Activated T-helper 2 cell treated with anti-CD3 and anti-CD28 coated beads, Interferon-gamma antibody, Interleukin-2, Interleukin-4, amounts not matched to agents 10 μg/mL and 5 μg/mL and 100 μg/mL, durations not matched to agents 14 hours and 24 hours and 36 hours (primary cell): ENCODE measurements at regions not wholly inside any gene's neighbourhood (a gene's known extent, or its start where the extent isn't known, plus 50 kb on each side); places are given as distances from the start of the nearest gene placed in this dataset.
"Not testable (repeated sequence)": the region's sequence is repeated elsewhere in the genome, so short reads cannot be mapped to it uniquely, and the experiment has no call there.

Experiments used
- DNase-seq: peaks from one replicate; pipeline ENCODE4 v3.0.0; 2021; ENCODE audit warnings: low spot score
- H3K27ac Mint-ChIP-seq: one replicate; pipeline ENCODE4 v1.8.0; 2021; ENCODE audit warnings: mixed read lengths
- H3K27me3 Mint-ChIP-seq: one replicate; pipeline ENCODE4 v1.8.0; 2021; ENCODE audit warnings: low read depth, mixed read lengths
- H3K36me3 Mint-ChIP-seq: one replicate; pipeline ENCODE4 v1.8.0; 2021; ENCODE audit warnings: low read depth, mixed read lengths
- H3K4me1 Mint-ChIP-seq: one replicate; pipeline ENCODE4 v1.8.0; 2021; ENCODE audit warnings: low read depth, mixed read lengths
- H3K4me3 Mint-ChIP-seq: one replicate; pipeline ENCODE4 v1.8.0; 2021; ENCODE audit warnings: low read depth, mild to moderate bottlenecking, moderate library complexity, mixed read lengths
- H3K9me3 Mint-ChIP-seq: one replicate; pipeline ENCODE4 v1.8.0; 2021; ENCODE audit warnings: mixed read lengths
- intact Hi-C: fragments of 100-400 bp; cut with micrococcal nuclease; formaldehyde crosslinking; loops from one replicate; pipeline ENCODE4 v1.15.1; 2023

DNA sequence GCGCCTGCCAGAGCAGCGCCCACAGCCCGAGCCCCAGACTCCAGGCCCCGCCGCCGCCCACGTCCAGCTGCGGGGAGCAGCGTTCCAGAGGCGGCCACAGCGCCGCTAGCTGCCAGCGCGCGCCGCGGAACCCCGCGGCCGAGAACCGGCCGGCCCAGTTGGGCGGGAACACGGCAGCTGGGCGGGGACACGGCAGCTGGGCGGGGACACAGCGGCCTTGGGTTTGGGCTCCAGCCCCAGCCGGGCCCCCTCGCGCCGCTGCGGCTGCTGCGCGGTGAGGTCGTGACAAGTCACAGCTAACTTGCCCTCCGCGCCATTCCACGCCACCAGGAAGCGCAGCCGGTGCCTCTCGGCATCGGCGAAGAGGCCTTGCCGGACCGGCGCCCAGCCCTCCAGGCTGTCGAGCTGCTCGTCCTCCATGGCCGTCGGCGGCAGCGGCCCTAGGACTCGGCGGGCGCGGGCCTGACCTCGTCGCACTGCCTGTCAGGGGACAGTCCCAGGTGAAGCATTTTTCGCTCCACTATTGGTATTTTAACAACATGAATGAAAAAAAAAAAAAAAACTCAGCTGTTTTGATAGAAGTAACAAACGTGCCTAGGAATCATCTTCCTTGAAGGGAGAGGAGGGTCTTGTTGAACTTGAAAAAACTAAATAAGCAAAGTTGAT, 56.6 kb upstream of the GOLGA8N start:
- intact Hi-C loops, H3K27ac Mint-ChIP-seq, H3K36me3 Mint-ChIP-seq: not testable (repeated sequence)

GRCh38 chr15:32536057-32536493, 57.2 kb upstream of the GOLGA8N start:
- H3K27me3 Mint-ChIP-seq, DNase-seq, H3K9me3 Mint-ChIP-seq, H3K4me3 Mint-ChIP-seq, H3K4me1 Mint-ChIP-seq, H3K36me3 Mint-ChIP-seq, H3K27ac Mint-ChIP-seq, intact Hi-C loops: not testable (repeated sequence)

More for the DNA sequence above, 56.6 kb upstream of the GOLGA8N start:
- peak overlapping the region; percentile 57 for H3K4me3 Mint-ChIP-seq
- DNase-seq = peak; percentile 68
- H3K9me3 Mint-ChIP-seq, H3K27me3 Mint-ChIP-seq, H3K4me1 Mint-ChIP-seq: not testable (repeated sequence)

DNA sequence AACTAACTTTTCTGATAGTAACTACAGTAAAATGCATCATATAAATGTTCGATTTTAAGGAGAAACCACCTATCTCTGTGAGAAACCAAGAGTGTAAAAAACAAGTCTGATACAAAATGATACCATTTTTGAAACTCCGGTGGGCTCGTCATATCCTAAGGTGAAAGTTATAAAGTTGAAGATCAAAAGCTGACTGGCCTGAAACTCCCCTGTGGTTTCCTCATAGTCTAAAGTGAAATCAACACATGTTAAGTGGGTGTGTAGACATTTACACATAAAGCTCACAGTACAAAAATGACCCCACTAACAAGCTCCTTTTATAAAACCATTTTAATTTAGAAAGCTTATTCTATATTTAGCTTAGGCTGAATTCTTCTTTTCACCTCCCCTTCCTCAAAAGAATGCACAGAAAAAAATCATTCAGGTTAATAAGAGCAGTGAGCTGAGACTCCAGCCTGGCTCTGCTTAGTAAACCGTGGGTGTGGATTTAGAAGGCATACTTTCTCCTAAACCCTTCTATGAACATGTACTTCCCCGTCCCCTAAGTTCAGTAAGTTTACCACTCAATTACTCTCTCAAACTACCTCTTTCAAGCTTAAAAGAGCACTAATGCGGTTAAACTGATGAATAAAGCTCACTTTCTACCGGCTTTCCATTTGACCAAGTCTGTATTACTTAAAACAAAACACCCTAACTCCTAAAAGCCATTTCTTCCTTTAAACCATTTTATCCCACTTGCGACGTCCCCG, 57.9 kb upstream of the GOLGA8N start:
- H3K27ac Mint-ChIP-seq, H3K27me3 Mint-ChIP-seq, H3K36me3 Mint-ChIP-seq, H3K4me1 Mint-ChIP-seq, intact Hi-C loops, H3K9me3 Mint-ChIP-seq, DNase-seq, H3K4me3 Mint-ChIP-seq: not testable (repeated sequence)

DNA sequence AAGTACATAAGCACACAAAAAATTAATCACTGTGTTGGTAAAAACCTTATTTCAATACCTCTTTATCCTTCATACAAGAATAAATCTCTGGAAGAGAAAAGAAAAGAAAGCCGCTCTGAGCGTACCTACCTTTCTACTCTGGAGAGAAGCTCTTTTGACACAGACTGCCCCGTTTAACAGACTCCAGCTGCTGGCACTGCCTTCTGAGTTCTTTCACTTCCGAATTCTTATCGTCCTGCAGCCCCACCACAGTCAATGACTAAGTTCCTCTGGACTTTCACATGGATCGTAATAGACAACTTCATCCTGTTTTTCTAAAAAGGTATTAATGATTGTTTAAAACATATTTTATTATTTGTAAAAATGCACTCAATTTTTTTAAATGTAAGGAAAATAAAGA, 67.5 kb upstream of the GOLGA8O start:
- H3K36me3 Mint-ChIP-seq = peaks cover 14% of the 10 kb centered on the region
- DNase-seq, H3K27ac Mint-ChIP-seq, intact Hi-C loops, H3K9me3 Mint-ChIP-seq, H3K27me3 Mint-ChIP-seq, H3K4me3 Mint-ChIP-seq, H3K4me1 Mint-ChIP-seq: not testable (repeated sequence)

GRCh38 chr15:32522421-32522820, 67.0 kb upstream of the GOLGA8O start:
- H3K9me3 Mint-ChIP-seq, intact Hi-C loops, H3K27me3 Mint-ChIP-seq, H3K4me1 Mint-ChIP-seq, DNase-seq, H3K4me3 Mint-ChIP-seq, H3K27ac Mint-ChIP-seq: not testable (repeated sequence)
- peaks cover 14% of the 10 kb centered on the region for H3K36me3 Mint-ChIP-seq

DNA sequence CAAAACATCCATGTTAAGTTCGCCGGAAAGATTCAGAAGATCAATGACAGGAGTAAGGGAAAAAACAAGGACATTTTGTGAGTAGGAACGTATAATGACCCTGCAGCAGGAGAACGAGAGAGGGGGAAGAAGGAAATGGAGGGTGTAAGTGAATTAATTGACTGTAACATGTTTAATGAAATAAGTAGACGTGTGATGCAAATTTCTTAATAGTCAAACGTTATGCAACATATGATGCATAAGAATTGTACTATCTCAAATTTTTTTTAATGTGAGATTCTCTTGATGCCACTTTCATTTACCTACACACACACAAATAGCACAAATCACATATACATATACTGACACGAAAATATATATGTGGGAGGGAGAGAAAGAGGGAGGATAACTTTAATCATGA, 63.5 kb upstream of the GOLGA8O start:
- H3K27ac Mint-ChIP-seq, H3K9me3 Mint-ChIP-seq, DNase-seq, H3K4me3 Mint-ChIP-seq, intact Hi-C loops, H3K27me3 Mint-ChIP-seq, H3K4me1 Mint-ChIP-seq: not testable (repeated sequence)
- H3K36me3 Mint-ChIP-seq = peaks cover 14% of the 10 kb centered on the region

DNA sequence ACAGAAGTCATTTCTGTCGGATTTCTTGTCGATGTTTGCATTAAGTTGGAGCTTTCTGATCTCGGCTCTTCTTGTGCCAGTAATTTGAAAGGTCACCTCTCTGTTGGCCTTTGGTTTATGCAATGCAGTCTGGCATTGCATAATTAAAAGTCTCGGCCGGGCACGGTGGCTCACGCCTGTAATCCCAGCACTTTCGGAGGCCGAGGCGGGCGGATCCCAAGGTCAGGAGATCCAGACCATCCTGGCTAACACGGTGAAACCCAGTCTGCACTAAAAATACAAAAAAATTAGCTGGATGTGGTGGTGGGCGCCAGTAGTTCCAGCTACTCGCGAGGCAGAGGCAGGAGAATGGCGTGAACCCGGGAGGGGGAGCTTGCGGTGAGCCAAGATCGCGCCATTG, 62.6 kb upstream of the GOLGA8O start:
- not testable (repeated sequence) for H3K4me3 Mint-ChIP-seq

DNA sequence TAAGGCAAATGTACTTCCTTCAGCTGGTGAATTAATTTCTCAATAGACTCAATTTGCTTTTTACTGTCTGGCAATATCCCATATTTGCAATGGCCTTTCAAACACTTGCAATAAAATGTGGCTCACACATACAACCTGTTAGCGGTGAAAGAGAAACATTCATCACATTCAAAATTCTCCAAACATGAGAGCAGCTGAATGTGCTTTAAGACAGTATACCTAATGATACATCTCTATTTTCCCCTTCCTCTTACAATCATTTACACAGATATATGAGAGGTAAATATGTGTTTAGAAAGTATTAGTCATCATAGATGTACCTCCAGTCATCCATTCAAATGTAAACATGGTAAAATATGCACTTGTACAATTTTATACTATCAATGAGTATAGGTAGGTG, 61.5 kb upstream of the GOLGA8O start:
- H3K9me3 Mint-ChIP-seq, intact Hi-C loops, H3K27me3 Mint-ChIP-seq, DNase-seq, H3K27ac Mint-ChIP-seq, H3K4me1 Mint-ChIP-seq, H3K4me3 Mint-ChIP-seq: not testable (repeated sequence)
- peaks cover 13% of the 10 kb centered on the region for H3K36me3 Mint-ChIP-seq

More for the DNA sequence above, 62.6 kb upstream of the GOLGA8O start:
- DNase-seq, H3K27ac Mint-ChIP-seq, H3K4me1 Mint-ChIP-seq, H3K9me3 Mint-ChIP-seq, H3K27me3 Mint-ChIP-seq, intact Hi-C loops: not testable (repeated sequence)
- H3K36me3 Mint-ChIP-seq = peaks cover 14% of the 10 kb centered on the region

DNA sequence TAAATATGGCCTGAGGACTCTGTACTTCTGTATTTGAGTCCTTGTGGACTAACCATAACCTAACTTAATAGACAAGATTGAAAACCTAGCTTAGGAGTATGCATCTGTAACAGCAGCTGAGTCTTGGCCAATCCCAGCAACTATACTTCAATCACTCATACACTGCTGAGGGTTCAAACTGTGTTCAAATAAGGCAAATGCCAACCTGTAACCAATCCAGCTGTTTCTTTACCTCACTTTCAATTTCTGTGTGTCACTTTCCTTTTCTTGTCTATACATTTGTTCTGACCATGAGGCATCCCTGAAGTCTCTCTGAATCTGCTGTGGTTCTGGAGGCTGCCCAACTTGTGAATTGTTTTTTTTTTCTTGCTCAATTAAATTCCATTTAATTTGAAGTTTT, 57.9 kb upstream of the GOLGA8O start:
- H3K36me3 Mint-ChIP-seq, DNase-seq, H3K9me3 Mint-ChIP-seq, H3K4me3 Mint-ChIP-seq, H3K4me1 Mint-ChIP-seq, H3K27me3 Mint-ChIP-seq, intact Hi-C loops, H3K27ac Mint-ChIP-seq: not testable (repeated sequence)

DNA sequence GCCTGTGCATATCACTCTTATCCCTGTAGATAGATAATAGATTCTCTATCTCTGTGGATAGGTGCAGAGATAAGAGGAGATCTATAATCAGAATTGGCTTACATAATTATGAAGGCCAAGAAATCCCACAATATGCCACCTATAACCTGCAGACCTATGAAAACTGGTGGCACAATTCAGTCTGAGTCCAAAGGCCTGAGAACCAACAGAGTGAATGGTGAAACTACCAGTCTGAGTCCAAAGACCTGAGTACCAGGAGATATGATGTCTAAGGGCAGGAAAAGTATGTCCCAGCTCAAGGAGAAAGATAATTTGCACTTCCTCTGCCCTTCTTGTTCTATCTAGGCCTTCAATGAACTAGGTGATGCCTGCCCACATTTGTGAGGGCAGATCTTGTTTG, 54.6 kb upstream of the GOLGA8O start:
- H3K27me3 Mint-ChIP-seq, H3K4me1 Mint-ChIP-seq, H3K4me3 Mint-ChIP-seq, intact Hi-C loops, DNase-seq, H3K9me3 Mint-ChIP-seq, H3K36me3 Mint-ChIP-seq, H3K27ac Mint-ChIP-seq: not testable (repeated sequence)

DNA sequence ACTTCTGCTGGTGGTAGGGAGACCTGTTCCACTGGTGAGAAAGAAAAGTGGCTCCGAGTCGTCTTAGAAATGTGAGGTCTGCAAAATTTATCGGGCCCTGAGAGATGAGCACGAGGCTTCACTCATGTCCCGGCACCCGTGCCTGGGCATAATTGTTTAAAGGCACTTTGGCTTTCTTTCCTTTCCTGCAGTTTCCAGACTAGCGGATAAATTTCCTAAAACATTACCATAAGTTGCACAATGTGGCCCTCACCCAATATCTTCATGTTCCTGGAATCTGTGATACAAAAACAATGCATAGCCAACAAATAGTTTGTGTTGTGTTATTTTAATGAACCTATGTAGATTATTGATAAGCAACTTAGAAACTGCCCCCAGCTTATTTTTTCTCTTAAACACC, 52.6 kb upstream of the GOLGA8O start:
- H3K9me3 Mint-ChIP-seq, H3K4me3 Mint-ChIP-seq, H3K36me3 Mint-ChIP-seq, DNase-seq, intact Hi-C loops, H3K27ac Mint-ChIP-seq, H3K27me3 Mint-ChIP-seq, H3K4me1 Mint-ChIP-seq: not testable (repeated sequence)

GRCh38 chr15:32506787-32507186, 51.4 kb upstream of the GOLGA8O start:
- H3K36me3 Mint-ChIP-seq, H3K9me3 Mint-ChIP-seq, H3K27ac Mint-ChIP-seq, H3K4me1 Mint-ChIP-seq, DNase-seq, H3K27me3 Mint-ChIP-seq, H3K4me3 Mint-ChIP-seq, intact Hi-C loops: not testable (repeated sequence)

- H3K27ac Mint-ChIP-seq, H3K27me3 Mint-ChIP-seq, intact Hi-C loops: not testable (repeated sequence)
These were observed 50.2 kb upstream of the GOLGA8O start for GRCh38 chr15:32505633-32506032.

More at GRCh38 chr15:32505633-32506032, 50.2 kb upstream of the GOLGA8O start:
- H3K4me3 Mint-ChIP-seq, H3K36me3 Mint-ChIP-seq, H3K9me3 Mint-ChIP-seq, DNase-seq, H3K4me1 Mint-ChIP-seq: not testable (repeated sequence)
